NCI-H1930 (cell line): ENCODE measurements at regions not wholly inside any gene's neighbourhood (a gene's known extent, or its start where the extent isn't known, plus 50 kb on each side); places are given as distances from the start of the nearest gene placed in this dataset.
"Not testable (repeated sequence)": the region's sequence is repeated elsewhere in the genome, so short reads cannot be mapped to it uniquely, and the experiment has no call there.

Experiments used
- DNase-seq, 2 experiments: peaks; one replicate each; lab custom pipeline; 2025; lab: John Stamatoyannopoulos, UW

- no peak for DNase-seq
Measured at GRCh38 chr5:99589424-99589823, 660.6 kb upstream of the CHD1 start.

GRCh38 chr5:99587983-99588382 is 659.2 kb upstream of the CHD1 start:
- no peak for DNase-seq

- no peak for DNase-seq
Measured at GRCh38 chr5:99586878-99587277, 658.1 kb upstream of the CHD1 start.

GRCh38 chr5:99581204-99581603 is 652.4 kb upstream of the CHD1 start:
- DNase-seq, result not testable (repeated sequence)

- DNase-seq, result not testable (repeated sequence)
Measured at GRCh38 chr5:99562937-99563627, 634.3 kb upstream of the CHD1 start.

- DNase-seq, result no peak
Measured at GRCh38 chr5:99553211-99553810, 624.5 kb upstream of the CHD1 start.

- DNase-seq, result no peak
Measured at GRCh38 chr5:99544356-99544755, 615.5 kb upstream of the CHD1 start.

- no peak for DNase-seq
Measured at GRCh38 chr5:99543841-99544240, 615.0 kb upstream of the CHD1 start.

- not testable (repeated sequence) for DNase-seq
Measured at GRCh38 chr5:99534241-99534640, 605.4 kb upstream of the CHD1 start.

GRCh38 chr5:99521666-99522065 is 592.9 kb upstream of the CHD1 start:
- not testable (repeated sequence) for DNase-seq

- DNase-seq, result not testable (repeated sequence)
Measured at GRCh38 chr5:99515864-99516490, 587.2 kb upstream of the CHD1 start.

GRCh38 chr5:99510237-99510866 is 581.5 kb upstream of the CHD1 start:
- not testable (repeated sequence) for DNase-seq

- DNase-seq, result not testable (repeated sequence)
Measured at GRCh38 chr5:99509064-99509463, 580.3 kb upstream of the CHD1 start.

GRCh38 chr5:99495456-99495855 is 566.6 kb upstream of the CHD1 start:
- DNase-seq, result not testable (repeated sequence)

GRCh38 chr5:99478450-99478849 is 549.6 kb upstream of the CHD1 start:
- not testable (repeated sequence) for DNase-seq

- DNase-seq, result not testable (repeated sequence)
Measured at GRCh38 chr5:99473328-99473727, 544.5 kb upstream of the CHD1 start.

- DNase-seq, result not testable (repeated sequence)
Measured at GRCh38 chr5:99471726-99472125, 542.9 kb upstream of the CHD1 start.

GRCh38 chr5:99471178-99471577 is 542.4 kb upstream of the CHD1 start:
- DNase-seq, result not testable (repeated sequence)

GRCh38 chr5:99470636-99471035 is 541.8 kb upstream of the CHD1 start:
- not testable (repeated sequence) for DNase-seq

- no peak for DNase-seq
Measured at GRCh38 chr5:99460701-99461100, 531.9 kb upstream of the CHD1 start.

- no peak for DNase-seq
Measured at GRCh38 chr5:99453196-99453595, 524.4 kb upstream of the CHD1 start.

GRCh38 chr5:99449786-99450185 is 521.0 kb upstream of the CHD1 start:
- no peak for DNase-seq

- DNase-seq, result no peak
Measured at GRCh38 chr5:99445805-99446204, 517.0 kb upstream of the CHD1 start.
